HG02943 (cell line): ENCODE measurements at regions not wholly inside any gene's neighbourhood (a gene's known extent, or its start where the extent isn't known, plus 50 kb on each side); places are given as distances from the start of the nearest gene placed in this dataset.
"Not testable (repeated sequence)": the region's sequence is repeated elsewhere in the genome, so short reads cannot be mapped to it uniquely, and the experiment has no call there.

Experiments used
- ATAC-seq: cut with Tn5 transposase; IDR thresholded peaks from one replicate; pipeline ENCODE4 v1.9.1; 2021; ENCODE audit warnings: mild to moderate bottlenecking, low read depth, moderate library complexity; ENCODE audit not compliant: unreplicated experiment

GRCh38 chr11:110347660-110348059, 51.2 kb upstream of the RDX start:
- ATAC-seq, result no peak

GRCh38 chr11:110349138-110349996, 53.0 kb upstream of the RDX start:
- ATAC-seq, result peak; percentile 62

- not testable (repeated sequence) for ATAC-seq
These were observed 53.6 kb upstream of the RDX start for GRCh38 chr11:110349997-110350383.

- ATAC-seq, result no peak
These were observed 58.8 kb upstream of the RDX start for GRCh38 chr11:110355011-110355744.

GRCh38 chr11:110356762-110357671, 60.6 kb upstream of the RDX start:
- no peak for ATAC-seq

GRCh38 chr11:110358336-110358735, 61.9 kb upstream of the RDX start:
- ATAC-seq, result no peak

- ATAC-seq, result not testable (repeated sequence)
These were observed 64.5 kb upstream of the RDX start for GRCh38 chr11:110360781-110361408.

GRCh38 chr11:110362971-110363509, 66.6 kb upstream of the RDX start:
- ATAC-seq, result no peak

GRCh38 chr11:110366291-110366690, 63.5 kb upstream of the FDX1 start:
- ATAC-seq, result no peak

GRCh38 chr11:110367571-110367970, 62.2 kb upstream of the FDX1 start:
- ATAC-seq, result no peak

- ATAC-seq, result no peak
These were observed 58.7 kb upstream of the FDX1 start for GRCh38 chr11:110371084-110371483.

- peak; percentile 78 for ATAC-seq
These were observed 56.6 kb upstream of the FDX1 start for GRCh38 chr11:110373051-110373702.

- no peak for ATAC-seq
These were observed 54.8 kb upstream of the FDX1 start for GRCh38 chr11:110374921-110375320.

- ATAC-seq, result no peak
These were observed 54.4 kb upstream of the FDX1 start for GRCh38 chr11:110375351-110375750.

- no peak for ATAC-seq
These were observed 53.7 kb upstream of the FDX1 start for GRCh38 chr11:110376021-110376420.

- ATAC-seq, result peak; percentile 48
These were observed 52.9 kb upstream of the FDX1 start for GRCh38 chr11:110376711-110377324.

- ATAC-seq, result no peak
These were observed 52.3 kb upstream of the FDX1 start for GRCh38 chr11:110377434-110377833.

GRCh38 chr11:110379261-110379660, 50.5 kb upstream of the FDX1 start:
- no peak for ATAC-seq

- ATAC-seq, result no peak
These were observed 49.8 kb upstream of the FDX1 start for GRCh38 chr11:110379936-110380335.
